Activated T-helper 17 cell treated with anti-CD3 and anti-CD28 coated beads, Interleukin-2, amount 50 U/mL, for 72 hours (primary cell): ENCODE measurements at regions not wholly inside any gene's neighbourhood (a gene's known extent, or its start where the extent isn't known, plus 50 kb on each side); places are given as distances from the start of the nearest gene placed in this dataset.

ENCODE experiments used
- ATAC-seq: fragments of 150-1000 bp; cut with Tn5 transposase; replicated peaks from 2 replicates; pipeline ENCODE4 v1.10.0; 2021; ENCODE audit warnings: mild to moderate bottlenecking, moderate library complexity
- H3K27ac Mint-ChIP-seq: one replicate; pipeline ENCODE4 v1.8.0; 2022; ENCODE audit warnings: mixed read lengths
- H3K27me3 Mint-ChIP-seq: one replicate; pipeline ENCODE4 v1.8.0; 2022; ENCODE audit warnings: mixed read lengths
- H3K36me3 Mint-ChIP-seq: one replicate; pipeline ENCODE4 v1.8.0; 2022; ENCODE audit warnings: low read depth, mild to moderate bottlenecking, mixed read lengths
- H3K4me1 Mint-ChIP-seq: one replicate; pipeline ENCODE4 v1.8.0; 2022; ENCODE audit warnings: mixed read lengths
- H3K4me3 Mint-ChIP-seq: one replicate; pipeline ENCODE4 v1.8.0; 2022; ENCODE audit warnings: mild to moderate bottlenecking, mixed read lengths
- H3K9me3 Mint-ChIP-seq: one replicate; pipeline ENCODE4 v1.8.0; 2022; ENCODE audit warnings: mixed read lengths

DNA sequence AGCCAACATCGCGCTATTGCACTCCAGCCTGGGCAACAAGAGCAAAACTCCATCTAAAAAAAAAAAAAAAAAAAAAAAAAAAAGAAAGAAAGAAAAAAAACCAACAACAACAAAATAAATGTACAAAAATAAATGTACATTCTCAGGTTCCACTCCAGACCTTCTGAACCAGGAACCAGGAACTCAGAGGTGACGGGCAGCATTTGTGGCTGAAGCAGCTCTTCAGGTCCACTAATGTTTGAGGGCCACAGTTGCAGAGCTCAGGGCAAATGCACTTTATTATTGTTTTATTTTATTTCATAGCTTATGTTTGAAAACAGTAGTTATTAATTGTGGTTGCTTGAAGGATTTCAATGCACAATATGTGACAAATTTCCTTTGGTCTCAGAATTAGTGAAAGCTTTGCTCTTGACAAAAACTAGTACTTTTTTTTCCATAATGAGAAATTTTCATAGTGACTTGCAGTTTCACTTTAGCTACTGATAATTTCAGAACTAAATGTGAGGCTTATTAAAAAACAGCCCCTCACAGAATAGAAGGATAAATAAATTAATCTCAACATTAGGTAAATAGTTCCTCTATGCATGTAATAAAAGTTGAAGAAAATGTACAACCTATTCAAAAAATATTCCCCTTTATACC is 378.4 kb upstream of the SPHKAP start:
- Mint-ChIP-seq H3K27ac (no peak overlapping the region), H3K27me3 (no peaks in the 10 kb centered on the region), H3K36me3 (no peaks in the 10 kb centered on the region), H3K9me3 (peaks cover 8% of the 10 kb centered on the region), H3K4me1 (no peaks in the 10 kb centered on the region), H3K4me3 (no peak overlapping the region)
- no peak for ATAC-seq

DNA sequence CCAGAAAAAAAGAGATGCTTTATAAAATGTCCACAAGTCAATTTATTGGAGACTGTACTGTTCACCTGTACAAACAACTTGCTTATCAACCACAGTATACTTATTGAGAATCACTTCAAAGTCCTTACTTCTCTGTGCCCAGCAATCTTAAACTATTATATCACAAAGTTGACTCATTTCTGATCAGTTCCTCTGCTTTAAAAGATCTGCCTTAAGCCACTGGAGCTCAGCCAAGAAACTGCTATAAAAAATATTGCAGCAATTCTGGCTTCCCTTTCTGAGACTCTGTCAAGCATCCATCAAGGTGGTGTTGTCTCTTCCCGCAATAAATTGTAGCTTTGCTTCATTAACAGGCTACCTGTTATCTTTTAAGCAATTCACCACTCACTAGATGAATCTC is 375.2 kb upstream of the SPHKAP start:
- H3K4me1 Mint-ChIP-seq = no peaks in the 10 kb centered on the region
- peaks cover 4% of the 10 kb centered on the region for H3K9me3 Mint-ChIP-seq
- H3K27me3 Mint-ChIP-seq = no peaks in the 10 kb centered on the region
- no peaks in the 10 kb centered on the region for H3K36me3 Mint-ChIP-seq
- ATAC-seq = no peak
- no peak overlapping the region for H3K4me3 Mint-ChIP-seq
- no peak overlapping the region for H3K27ac Mint-ChIP-seq

DNA sequence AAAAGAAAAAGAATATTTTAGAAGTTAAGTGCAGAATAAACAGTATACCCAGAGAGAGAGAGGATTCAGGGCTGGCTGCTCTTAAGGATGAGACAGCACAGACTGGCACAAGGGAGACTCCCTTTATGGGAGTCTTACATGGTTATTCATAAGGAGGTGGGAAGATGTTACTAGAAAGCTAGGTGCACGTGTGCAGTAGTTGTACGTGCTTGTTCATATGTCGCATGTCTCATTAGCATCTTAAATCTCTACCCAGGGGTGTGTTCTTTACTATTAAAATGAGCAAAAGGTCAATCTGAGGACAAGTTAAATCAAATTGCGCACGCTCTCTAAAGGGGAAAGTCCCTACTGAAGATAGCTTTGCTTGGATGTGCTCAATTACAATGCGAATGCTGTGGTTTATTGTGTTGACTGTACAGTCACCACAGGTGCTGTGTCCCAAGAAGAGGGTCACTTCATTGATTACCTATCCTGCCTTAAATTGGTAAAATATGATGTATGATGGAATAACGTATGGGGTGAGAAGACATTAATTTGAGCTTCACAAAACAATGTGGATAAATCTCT is 368.0 kb upstream of the SPHKAP start:
- Mint-ChIP-seq H3K27ac (no peak overlapping the region), H3K4me1 (no peaks in the 10 kb centered on the region), H3K4me3 (no peak overlapping the region), H3K27me3 (no peaks in the 10 kb centered on the region), H3K9me3 (peaks cover 5% of the 10 kb centered on the region), H3K36me3 (no peaks in the 10 kb centered on the region)
- no peak for ATAC-seq

DNA sequence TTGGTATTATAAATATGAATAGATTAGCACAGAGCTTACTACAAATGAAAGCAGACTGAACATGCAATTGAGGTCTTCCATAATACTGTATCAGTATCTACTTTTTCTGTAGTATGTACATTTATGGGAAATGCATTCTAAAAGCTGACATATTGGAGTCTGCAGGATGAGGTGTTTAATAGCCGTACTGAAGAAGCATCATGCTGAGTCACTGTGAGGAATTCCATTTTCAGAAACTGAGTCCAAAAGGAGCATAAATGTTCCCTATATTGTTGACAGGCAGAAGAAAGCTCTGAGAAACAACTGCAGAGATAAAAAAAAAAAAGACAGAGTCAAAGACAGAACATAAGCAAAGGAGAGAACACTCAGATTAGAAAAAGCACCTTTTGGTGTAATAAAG is 366.7 kb upstream of the SPHKAP start:
- H3K27ac Mint-ChIP-seq = no peak overlapping the region
- no peaks in the 10 kb centered on the region for H3K36me3 Mint-ChIP-seq
- ATAC-seq = no peak
- no peaks in the 10 kb centered on the region for H3K27me3 Mint-ChIP-seq
- H3K4me3 Mint-ChIP-seq = no peak overlapping the region
- no peaks in the 10 kb centered on the region for H3K4me1 Mint-ChIP-seq
- H3K9me3 Mint-ChIP-seq = peaks cover 5% of the 10 kb centered on the region

DNA sequence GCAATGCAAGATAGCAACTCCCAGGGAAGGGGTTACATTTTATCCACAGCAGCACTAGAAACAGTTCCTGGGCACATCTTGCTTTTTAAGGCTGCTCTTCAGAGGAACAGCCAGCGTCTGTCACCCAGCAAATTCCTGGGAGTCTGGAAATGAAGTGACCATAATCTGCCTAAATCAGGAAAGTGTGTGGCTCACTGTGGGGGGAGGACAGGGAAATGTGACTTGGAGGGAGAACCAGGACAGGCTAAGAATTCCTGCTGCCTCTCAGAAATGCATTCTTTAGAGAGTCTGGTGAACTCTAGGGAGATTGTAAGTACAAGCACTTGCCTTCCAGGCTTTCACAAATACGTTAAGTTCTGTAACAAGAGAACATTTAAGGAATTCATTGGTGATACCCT is 364.3 kb upstream of the SPHKAP start:
- Mint-ChIP-seq H3K4me3 (no peak overlapping the region), H3K27me3 (no peaks in the 10 kb centered on the region), H3K27ac (no peak overlapping the region), H3K36me3 (no peaks in the 10 kb centered on the region), H3K4me1 (no peaks in the 10 kb centered on the region), H3K9me3 (peaks cover 8% of the 10 kb centered on the region)
- no peak for ATAC-seq

DNA sequence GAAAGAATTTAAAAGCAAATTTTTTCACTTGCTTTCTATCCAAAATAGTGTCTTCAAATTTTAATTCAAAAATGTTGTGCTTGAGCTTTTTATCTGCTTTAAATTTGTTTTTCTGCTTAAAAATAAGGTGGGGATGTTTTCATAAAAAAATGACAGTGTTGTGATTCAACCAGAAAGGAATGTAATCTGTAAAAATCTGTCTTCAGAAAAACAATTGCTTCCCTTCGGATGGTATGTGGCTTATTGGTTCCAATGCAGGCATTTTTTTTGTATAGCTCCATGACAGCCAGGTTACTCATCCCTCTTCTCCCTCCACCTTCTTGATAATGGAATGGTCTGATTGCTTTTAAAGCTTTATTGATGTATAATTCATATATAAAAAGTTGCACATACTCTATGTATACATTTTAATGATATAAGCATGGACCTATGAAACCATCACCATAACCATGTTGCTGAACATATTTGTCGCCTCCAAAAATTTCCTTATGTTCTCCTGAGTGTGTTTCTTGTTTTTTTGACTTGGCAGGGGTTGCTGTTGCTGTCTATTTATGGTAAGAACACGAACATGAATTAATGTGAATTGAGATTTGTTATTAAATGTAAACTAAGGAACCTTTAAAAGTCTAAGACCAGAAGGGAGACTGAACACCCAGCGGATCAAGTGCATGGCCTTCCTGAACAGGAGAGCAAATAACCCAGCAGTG is 363.7 kb upstream of the SPHKAP start:
- no peaks in the 10 kb centered on the region for H3K4me1 Mint-ChIP-seq
- H3K4me3 Mint-ChIP-seq = no peak overlapping the region
- ATAC-seq = no peak
- H3K27ac Mint-ChIP-seq = no peak overlapping the region
- no peaks in the 10 kb centered on the region for H3K27me3 Mint-ChIP-seq
- H3K36me3 Mint-ChIP-seq = no peaks in the 10 kb centered on the region
- peaks cover 11% of the 10 kb centered on the region for H3K9me3 Mint-ChIP-seq

DNA sequence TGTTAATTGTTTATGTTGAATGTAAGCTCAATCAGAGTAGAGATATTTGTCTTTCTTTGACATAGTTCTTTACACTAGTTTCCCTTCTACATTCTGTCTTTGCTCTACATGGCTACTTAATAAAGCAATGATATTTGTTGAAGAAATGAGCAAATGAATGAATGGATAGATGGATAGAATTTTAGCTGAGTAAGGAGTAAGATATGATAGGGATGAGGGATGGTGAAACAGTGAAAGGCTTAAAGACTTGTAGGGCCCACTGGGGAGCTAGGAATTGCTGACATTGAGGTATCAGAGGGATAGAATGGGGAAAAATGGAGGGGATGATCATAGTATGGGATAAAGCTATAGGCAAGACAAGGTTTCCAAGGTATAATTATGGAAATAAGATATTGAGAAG is 361.6 kb upstream of the SPHKAP start:
- ATAC-seq = no peak
- Mint-ChIP-seq H3K9me3 (peaks cover 7% of the 10 kb centered on the region), H3K27ac (no peak overlapping the region), H3K4me3 (no peak overlapping the region), H3K36me3 (no peaks in the 10 kb centered on the region), H3K27me3 (no peaks in the 10 kb centered on the region), H3K4me1 (no peaks in the 10 kb centered on the region)

DNA sequence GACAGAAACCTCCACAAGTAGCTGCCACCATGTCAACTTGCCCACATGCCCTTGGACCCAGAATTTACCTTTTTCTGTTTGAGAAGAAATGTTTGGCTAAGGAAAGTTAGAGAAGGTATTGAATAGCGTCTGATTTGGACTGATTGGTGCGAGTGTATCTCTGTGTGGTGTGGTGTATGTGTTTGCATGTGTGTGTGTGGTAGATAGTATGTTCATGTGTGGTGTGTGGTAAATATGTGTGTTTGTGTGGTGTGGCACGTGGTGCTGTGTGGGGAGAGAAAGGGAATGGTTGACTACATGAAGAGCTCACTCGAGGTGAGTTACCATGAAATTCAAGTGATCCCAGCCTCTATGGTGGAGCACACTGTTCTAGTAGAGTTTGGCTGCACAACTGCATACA is 360.8 kb upstream of the SPHKAP start:
- H3K36me3 Mint-ChIP-seq = no peaks in the 10 kb centered on the region
- H3K27me3 Mint-ChIP-seq = no peaks in the 10 kb centered on the region
- no peak for ATAC-seq
- no peak overlapping the region for H3K27ac Mint-ChIP-seq
- H3K9me3 Mint-ChIP-seq = peaks cover 7% of the 10 kb centered on the region
- no peak overlapping the region for H3K4me3 Mint-ChIP-seq
- H3K4me1 Mint-ChIP-seq = no peaks in the 10 kb centered on the region

DNA sequence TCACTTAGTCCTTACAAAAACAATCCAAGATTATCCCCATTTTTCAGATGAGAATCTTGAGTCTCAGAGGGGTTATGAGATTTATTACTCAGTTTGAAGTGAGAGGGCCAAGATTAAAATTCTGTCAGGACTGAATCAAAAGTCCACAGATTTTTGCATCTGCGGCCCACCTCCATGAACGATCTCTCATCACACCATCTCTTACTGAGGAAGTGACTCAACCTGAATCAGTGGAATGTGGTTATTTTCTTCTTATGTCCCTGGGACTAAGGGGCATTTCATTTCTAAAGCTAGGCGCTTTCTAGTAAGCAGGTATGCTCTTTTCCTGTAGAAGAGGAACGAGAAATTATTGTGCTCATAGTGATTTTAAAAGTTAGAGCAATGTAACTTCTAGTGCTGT is 360.3 kb upstream of the SPHKAP start:
- Mint-ChIP-seq H3K4me3 (no peak overlapping the region), H3K27ac (no peak overlapping the region), H3K9me3 (peaks cover 7% of the 10 kb centered on the region), H3K4me1 (no peaks in the 10 kb centered on the region), H3K36me3 (no peaks in the 10 kb centered on the region), H3K27me3 (no peaks in the 10 kb centered on the region)
- no peak for ATAC-seq

DNA sequence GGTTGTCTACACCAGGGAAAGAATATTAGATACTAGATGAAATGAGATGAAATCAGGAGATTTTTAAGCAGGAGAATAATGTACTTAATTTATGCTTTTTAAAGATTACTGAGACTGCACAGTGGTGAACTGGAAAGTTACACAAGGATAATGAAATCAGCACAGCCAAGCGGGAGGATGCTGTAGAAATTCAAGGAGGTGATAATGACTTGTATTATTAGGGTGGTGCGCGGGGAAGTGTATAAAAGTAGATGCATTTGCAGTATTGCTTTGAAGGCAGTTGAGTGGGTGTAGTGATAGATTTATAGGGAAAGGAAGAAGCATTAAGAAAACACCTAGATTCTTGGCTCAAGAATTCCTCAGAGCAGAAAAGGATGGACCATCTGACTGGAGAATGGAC is 359.5 kb upstream of the SPHKAP start:
- Mint-ChIP-seq H3K4me3 (no peak overlapping the region), H3K9me3 (peaks cover 7% of the 10 kb centered on the region), H3K27ac (no peak overlapping the region), H3K4me1 (no peaks in the 10 kb centered on the region), H3K36me3 (no peaks in the 10 kb centered on the region), H3K27me3 (no peaks in the 10 kb centered on the region)
- ATAC-seq = no peak

DNA sequence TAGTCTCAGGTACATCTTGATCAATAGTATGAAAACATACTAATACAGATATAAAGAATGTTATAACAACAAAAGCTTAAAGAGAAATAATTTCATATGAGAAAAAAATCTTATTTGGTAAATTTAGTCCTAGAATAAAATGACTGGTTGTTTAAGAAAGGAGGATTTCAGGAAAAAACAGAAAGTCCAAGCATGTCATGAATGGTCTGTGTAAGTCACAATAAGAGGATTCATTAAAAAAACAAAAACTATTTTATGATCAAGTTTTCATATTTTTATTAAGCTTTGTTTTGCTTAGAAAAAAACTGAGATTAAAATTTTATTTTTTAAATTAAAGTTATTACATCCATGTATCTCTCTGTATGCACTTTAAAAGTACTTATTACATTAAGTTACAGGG is 353.9 kb upstream of the SPHKAP start:
- Mint-ChIP-seq H3K4me1 (no peaks in the 10 kb centered on the region), H3K27ac (no peak overlapping the region), H3K36me3 (no peaks in the 10 kb centered on the region), H3K9me3 (peaks cover 4% of the 10 kb centered on the region), H3K4me3 (no peak overlapping the region), H3K27me3 (no peaks in the 10 kb centered on the region)
- no peak for ATAC-seq

DNA sequence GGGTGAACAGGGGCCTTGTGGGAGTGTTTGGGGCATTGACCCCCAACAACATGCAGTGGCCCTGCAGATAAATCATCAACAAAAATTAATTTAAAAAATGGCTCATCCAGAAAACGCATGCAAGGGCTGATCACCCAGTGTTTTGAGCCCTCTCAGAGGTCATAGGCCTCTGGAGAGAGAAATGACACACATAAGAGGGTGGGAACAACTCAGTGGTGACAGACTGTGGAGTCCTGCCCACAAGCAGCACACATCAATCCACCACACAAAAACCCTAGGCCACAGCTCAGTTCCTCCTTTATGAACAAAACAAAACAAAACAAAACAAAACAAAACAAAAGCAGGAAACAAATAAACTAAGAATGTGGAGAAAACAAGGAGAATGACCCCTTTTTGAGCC is 351.7 kb upstream of the SPHKAP start:
- no peaks in the 10 kb centered on the region for H3K36me3 Mint-ChIP-seq
- no peak overlapping the region for H3K27ac Mint-ChIP-seq
- no peak overlapping the region for H3K4me3 Mint-ChIP-seq
- H3K4me1 Mint-ChIP-seq = no peaks in the 10 kb centered on the region
- no peak for ATAC-seq
- peaks cover 4% of the 10 kb centered on the region for H3K9me3 Mint-ChIP-seq
- H3K27me3 Mint-ChIP-seq = no peaks in the 10 kb centered on the region

DNA sequence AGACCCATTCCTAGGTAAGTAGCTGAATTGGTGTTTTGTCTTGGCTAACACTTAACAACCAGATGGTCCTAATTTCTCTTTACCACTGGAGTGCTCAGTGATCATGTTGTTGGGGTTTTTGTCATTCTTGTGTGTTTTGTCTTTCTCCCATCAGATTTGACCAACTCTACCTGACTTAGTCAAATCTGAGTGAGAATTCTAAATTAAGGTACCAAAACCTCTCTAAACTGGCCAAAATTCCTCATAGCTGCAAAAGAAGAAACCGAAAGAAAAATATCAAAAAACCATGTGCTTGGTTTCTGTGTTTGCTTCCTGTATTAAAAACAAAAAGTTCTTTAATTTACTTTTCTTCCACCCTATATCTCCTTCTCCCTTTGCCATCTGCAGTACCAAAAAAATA is 350.7 kb upstream of the SPHKAP start:
- Mint-ChIP-seq H3K27me3 (no peaks in the 10 kb centered on the region), H3K4me3 (no peak overlapping the region), H3K9me3 (peaks cover 4% of the 10 kb centered on the region), H3K27ac (no peak overlapping the region), H3K4me1 (no peaks in the 10 kb centered on the region), H3K36me3 (no peaks in the 10 kb centered on the region)
- ATAC-seq = no peak

DNA sequence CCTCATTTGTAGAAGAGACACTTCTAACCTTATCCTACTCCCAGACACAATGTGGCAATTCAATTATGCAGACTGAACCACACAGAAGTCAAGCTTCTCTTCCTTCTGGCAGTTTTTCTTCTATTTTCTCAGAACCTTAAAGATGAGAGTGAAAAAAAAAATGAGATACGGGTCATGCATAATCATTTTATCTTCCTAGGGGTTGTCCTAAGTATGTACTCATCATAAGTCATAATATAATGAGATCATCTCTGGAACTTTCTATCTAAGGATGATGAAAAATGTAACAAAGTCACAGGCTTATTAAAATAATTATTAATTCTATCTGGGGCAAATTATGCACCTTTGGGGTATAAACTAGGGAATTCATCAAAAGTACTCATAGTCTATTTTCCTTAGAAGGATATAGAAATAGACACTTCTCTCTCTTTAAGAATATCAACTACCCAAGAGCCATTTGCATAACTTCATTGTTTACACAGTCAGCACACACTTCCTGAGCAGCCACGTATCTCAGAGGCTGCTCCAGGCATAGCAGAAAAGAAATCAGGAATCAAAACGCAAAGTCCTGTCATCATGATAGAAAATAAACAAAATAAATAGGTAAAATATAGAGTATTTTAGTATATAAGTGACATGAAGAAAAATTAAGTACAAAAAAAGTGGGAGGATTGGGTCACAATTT is 345.9 kb upstream of the SPHKAP start:
- no peak for ATAC-seq
- Mint-ChIP-seq H3K36me3 (no peaks in the 10 kb centered on the region), H3K4me3 (no peak overlapping the region)

DNA sequence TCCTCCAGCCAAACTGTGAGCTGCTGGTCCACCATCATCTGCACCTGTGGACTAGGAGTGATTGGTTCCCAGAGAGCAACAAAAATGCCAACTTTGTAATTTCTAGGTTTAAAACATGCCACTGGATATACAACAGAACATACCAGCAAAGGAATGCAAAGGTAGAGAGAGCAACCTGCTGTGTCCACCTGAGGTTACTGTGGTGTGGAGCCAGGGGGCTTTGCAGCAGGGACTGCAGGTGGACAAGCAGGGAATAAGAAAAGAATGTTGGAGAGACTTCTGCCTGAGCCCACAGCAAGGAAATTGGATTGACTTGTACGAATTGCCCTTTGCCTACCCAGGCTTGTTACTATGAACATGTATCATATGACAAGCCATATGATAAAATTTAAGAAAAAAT is 345.2 kb upstream of the SPHKAP start:
- Mint-ChIP-seq H3K27ac (no peak overlapping the region), H3K4me1 (no peaks in the 10 kb centered on the region), H3K9me3 (peaks cover 5% of the 10 kb centered on the region), H3K36me3 (no peaks in the 10 kb centered on the region), H3K27me3 (no peaks in the 10 kb centered on the region), H3K4me3 (no peak overlapping the region)
- no peak for ATAC-seq

More for the DNA sequence above, 345.9 kb upstream of the SPHKAP start:
- Mint-ChIP-seq H3K27ac (no peak overlapping the region), H3K4me1 (no peaks in the 10 kb centered on the region), H3K27me3 (no peaks in the 10 kb centered on the region), H3K9me3 (peaks cover 5% of the 10 kb centered on the region)
